Keratinocyte (primary cell): ENCODE measurements at regions not wholly inside any gene's neighbourhood (a gene's known extent, or its start where the extent isn't known, plus 50 kb on each side); places are given as distances from the start of the nearest gene placed in this dataset.

Experiments
- DNase-seq: peaks from one replicate; pipeline ENCODE4 v3.0.0-alpha.2; 2011; ENCODE audit warnings: low read depth, missing footprints, low spot score
- FAIRE-seq: peaks from 2 replicates; lab custom pipeline; 2011; peaks lifted over from hg19 to GRCh38; lab: Jason Lieb, UNC
- H2AFZ ChIP-seq: 2 replicates; pipeline ENCODE4 v1.6.0; 2012; ENCODE audit warnings: low read length, control low read depth, inconsistent platforms; ENCODE audit not compliant: control insufficient read depth
- H3K27ac ChIP-seq: 2 replicates; pipeline ENCODE4 v1.5.1; 2011; ENCODE audit warnings: low read length; ENCODE audit not compliant: control insufficient read depth, insufficient read depth
- H3K27me3 ChIP-seq: 3 replicates; pipeline ENCODE4 v1.6.0; 2011; ENCODE audit warnings: low read length; ENCODE audit not compliant: control insufficient read depth, insufficient read depth; ENCODE audit errors: extremely low read depth
- H3K36me3 ChIP-seq, 2 experiments: 2 replicates in 1 of 2; 3 replicates in 1 of 2; pipeline ENCODE4 v1.5.1; 2011; ENCODE audit warnings: low read length in 2 of 2, mild to moderate bottlenecking in 1 of 2; ENCODE audit not compliant: control insufficient read depth in 2 of 2, insufficient read depth in 2 of 2; ENCODE audit errors: extremely low read depth in 1 of 2
- H3K4me1 ChIP-seq: 3 replicates; pipeline ENCODE4 v1.5.1; 2011; ENCODE audit warnings: low read length; ENCODE audit not compliant: control insufficient read depth, insufficient read depth; ENCODE audit errors: extremely low read depth
- H3K4me2 ChIP-seq: 3 replicates; pipeline ENCODE4 v1.6.0; 2011; ENCODE audit warnings: low read depth, low read length; ENCODE audit not compliant: control insufficient read depth, insufficient read depth; ENCODE audit errors: extremely low read depth
- H3K4me3 ChIP-seq, 3 experiments: fragments of 200-600 bp in 1 of 3; sonication (generic) in 1 of 3; 2 replicates in 2 of 3; 3 replicates in 1 of 3; pipeline ENCODE4 v1.5.1; 2011 to 2016; ENCODE audit warnings: low read length in 3 of 3, mild to moderate bottlenecking in 3 of 3, control low read depth in 2 of 3, inconsistent platforms in 1 of 3, low read depth in 1 of 3, mixed read lengths in 1 of 3, mixed run types in 1 of 3, moderate library complexity in 1 of 3; ENCODE audit not compliant: control insufficient read depth in 2 of 3, insufficient read depth in 2 of 3; ENCODE audit errors: extremely low read depth in 1 of 3
- H3K79me2 ChIP-seq: 2 replicates; pipeline ENCODE4 v1.6.0; 2012; ENCODE audit warnings: low read length; ENCODE audit not compliant: control insufficient read depth, insufficient read depth
- H3K9ac ChIP-seq: 3 replicates; pipeline ENCODE4 v1.6.0; 2011; ENCODE audit warnings: low read length; ENCODE audit not compliant: control insufficient read depth, insufficient read depth; ENCODE audit errors: extremely low read depth
- H3K9me1 ChIP-seq: 3 replicates; pipeline ENCODE4 v1.6.0; 2011; ENCODE audit warnings: low read length; ENCODE audit not compliant: control insufficient read depth, insufficient read depth; ENCODE audit errors: extremely low read depth
- H3K9me3 ChIP-seq: 2 replicates; pipeline ENCODE4 v1.5.1; 2012; ENCODE audit warnings: low read depth, low read length; ENCODE audit not compliant: control insufficient read depth
- H4K20me1 ChIP-seq: 3 replicates; pipeline ENCODE4 v1.6.0; 2011; ENCODE audit warnings: low read length; ENCODE audit not compliant: control insufficient read depth, insufficient read depth; ENCODE audit errors: extremely low read depth
- CTCF ChIP-seq, 3 experiments: IDR thresholded peaks in 1 of 3; conservative IDR thresholded peaks in 1 of 3; optimal IDR thresholded peaks in 1 of 3; 2 replicates in 2 of 3; 3 replicates in 1 of 3; pipeline versions ENCODE3 to v1.5.1; 2011; ENCODE audit warnings: low read length in 3 of 3, mild to moderate bottlenecking in 3 of 3, moderate library complexity in 2 of 3, control low read depth in 1 of 3, inconsistent platforms in 1 of 3; ENCODE audit not compliant: insufficient read depth in 2 of 3; ENCODE audit errors: extremely low read depth in 1 of 3
- EZH2 ChIP-seq: IDR thresholded peaks from one replicate; pipeline ENCODE4 v1.6.1; 2012; ENCODE audit warnings: inconsistent platforms, mild to moderate bottlenecking, low read length, moderate library complexity
- dilution Hi-C: fragments of 300-500 bp; cut with MboI; formaldehyde crosslinking; loops from one replicate; pipeline ENCODE4 v1.7.0; 2020; ENCODE audit warnings: low sequenced_read_pairs; ENCODE audit not compliant: extremely low pct_ligation_motif_present

GRCh38 chr16:79653373-79653891 is 52.9 kb upstream of the MAF start:
- dilution Hi-C loops = no loop called here
- H3K4me2 ChIP-seq = peak overlapping the region; percentile 12
- no peaks in the 10 kb centered on the region for H3K79me2 ChIP-seq
- no peaks in the 10 kb centered on the region for H3K9me1 ChIP-seq
- H2AFZ ChIP-seq = no peak overlapping the region
- no peaks in the 10 kb centered on the region for H4K20me1 ChIP-seq
- no peak overlapping the region for H3K9ac ChIP-seq
- H3K4me1 ChIP-seq = peaks cover 31% of the 10 kb centered on the region
- TF ChIP-seq CTCF (optimal IDR thresholded peaks at IDR 0.05 in 1 of 3, IDR thresholded peaks at IDR 0.05 in 1 of 3, conservative IDR thresholded peaks at IDR 0.05 in 1 of 3; ENCODE audit: extremely low read depth in 1 of 3, insufficient read depth in 2 of 3, low read length in 3 of 3) (no peak), EZH2 (no peak)
- no peak overlapping the region for H3K27ac ChIP-seq
- FAIRE-seq (peak; percentile 87), DNase-seq (no peak)
- H3K27me3 ChIP-seq = no peaks in the 10 kb centered on the region
- H3K36me3 ChIP-seq = no peaks in the 10 kb centered on the region
- no peaks in the 10 kb centered on the region for H3K9me3 ChIP-seq
- no peak overlapping the region for H3K4me3 ChIP-seq

- H3K27ac ChIP-seq = peak overlapping the region; percentile 58
- no peaks in the 10 kb centered on the region for H3K36me3 ChIP-seq
- peak overlapping the region; percentile 19 for H3K9ac ChIP-seq
- no peaks in the 10 kb centered on the region for H4K20me1 ChIP-seq
- H3K9me1 ChIP-seq = no peaks in the 10 kb centered on the region
- H3K79me2 ChIP-seq = no peaks in the 10 kb centered on the region
- FAIRE-seq = peak; percentile 97
- dilution Hi-C loops = no loop called here
- H3K27me3 ChIP-seq = no peaks in the 10 kb centered on the region
- H3K9me3 ChIP-seq = no peaks in the 10 kb centered on the region
- H2AFZ ChIP-seq = no peak overlapping the region
- no peak for DNase-seq
- H3K4me2 ChIP-seq = peak overlapping the region; percentile 51
- no peak overlapping the region for H3K4me3 ChIP-seq
- TF ChIP-seq EZH2 (no peak), CTCF (optimal IDR thresholded peaks at IDR 0.05 in 1 of 3, IDR thresholded peaks at IDR 0.05 in 1 of 3, conservative IDR thresholded peaks at IDR 0.05 in 1 of 3; ENCODE audit: extremely low read depth in 1 of 3, insufficient read depth in 2 of 3, low read length in 3 of 3) (no peak)
- H3K4me1 ChIP-seq = peaks cover 32% of the 10 kb centered on the region
Measured at GRCh38 chr16:79651363-79651762, 50.8 kb upstream of the MAF start.
